Colonic mucosa (tissue), 4 donors: ENCODE measurements at regions not wholly inside any gene's neighbourhood (a gene's known extent, or its start where the extent isn't known, plus 50 kb on each side); places are given as distances from the start of the nearest gene placed in this dataset.

ENCODE experiments used
- DNase-seq: peaks from one replicate; pipeline ENCODE4 v3.0.0-alpha.2; 2020
- H3K27ac ChIP-seq: fragments of 200-600 bp; one replicate; pipeline ENCODE4 v1.8.0; 2021
- H3K27me3 ChIP-seq: fragments of 200-600 bp; one replicate; pipeline ENCODE4 v1.8.0; 2021
- H3K36me3 ChIP-seq: fragments of 200-600 bp; one replicate; pipeline ENCODE4 v1.8.0; 2021
- H3K4me1 ChIP-seq: fragments of 200-600 bp; one replicate; pipeline ENCODE4 v1.8.0; 2021; ENCODE audit warnings: mild to moderate bottlenecking
- H3K4me3 ChIP-seq: fragments of 200-600 bp; one replicate; pipeline ENCODE4 v1.8.0; 2021
- H3K9ac ChIP-seq, 2 donors: one replicate each; pipeline ENCODE4 v1.7.0; 2013; ENCODE audit warnings: control low read depth in 2 of 2, low read depth in 2 of 2, low read length in 2 of 2
- H3K9me3 ChIP-seq: fragments of 200-600 bp; one replicate; pipeline ENCODE4 v1.8.0; 2021
- intact Hi-C: fragments of 100-400 bp; cut with DNase I; formaldehyde crosslinking; loops from one replicate; pipeline ENCODE4 v1.14.1; 2022
- TF ChIP-seq, protein P1 (sequence below): fragments of 200-600 bp; IDR thresholded peaks from one replicate; pipeline ENCODE4 v1.8.0; 2022; ENCODE audit warnings: antibody characterized with exemption, mild to moderate bottlenecking
- donor health status: healthy.
- donor health status: DM: no; HTN: no; CAD: no.
- donor health status: DM: no; HTN: no; CAD: no.

GRCh38 chr1:218996362-218996761, 177.3 kb upstream of the LYPLAL1 start:
- TF ChIP-seq, protein P1, sequence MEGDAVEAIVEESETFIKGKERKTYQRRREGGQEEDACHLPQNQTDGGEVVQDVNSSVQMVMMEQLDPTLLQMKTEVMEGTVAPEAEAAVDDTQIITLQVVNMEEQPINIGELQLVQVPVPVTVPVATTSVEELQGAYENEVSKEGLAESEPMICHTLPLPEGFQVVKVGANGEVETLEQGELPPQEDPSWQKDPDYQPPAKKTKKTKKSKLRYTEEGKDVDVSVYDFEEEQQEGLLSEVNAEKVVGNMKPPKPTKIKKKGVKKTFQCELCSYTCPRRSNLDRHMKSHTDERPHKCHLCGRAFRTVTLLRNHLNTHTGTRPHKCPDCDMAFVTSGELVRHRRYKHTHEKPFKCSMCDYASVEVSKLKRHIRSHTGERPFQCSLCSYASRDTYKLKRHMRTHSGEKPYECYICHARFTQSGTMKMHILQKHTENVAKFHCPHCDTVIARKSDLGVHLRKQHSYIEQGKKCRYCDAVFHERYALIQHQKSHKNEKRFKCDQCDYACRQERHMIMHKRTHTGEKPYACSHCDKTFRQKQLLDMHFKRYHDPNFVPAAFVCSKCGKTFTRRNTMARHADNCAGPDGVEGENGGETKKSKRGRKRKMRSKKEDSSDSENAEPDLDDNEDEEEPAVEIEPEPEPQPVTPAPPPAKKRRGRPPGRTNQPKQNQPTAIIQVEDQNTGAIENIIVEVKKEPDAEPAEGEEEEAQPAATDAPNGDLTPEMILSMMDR = no peak
- intact Hi-C loops = no loop called here
- no peak overlapping the region for H3K4me3 ChIP-seq

DNA sequence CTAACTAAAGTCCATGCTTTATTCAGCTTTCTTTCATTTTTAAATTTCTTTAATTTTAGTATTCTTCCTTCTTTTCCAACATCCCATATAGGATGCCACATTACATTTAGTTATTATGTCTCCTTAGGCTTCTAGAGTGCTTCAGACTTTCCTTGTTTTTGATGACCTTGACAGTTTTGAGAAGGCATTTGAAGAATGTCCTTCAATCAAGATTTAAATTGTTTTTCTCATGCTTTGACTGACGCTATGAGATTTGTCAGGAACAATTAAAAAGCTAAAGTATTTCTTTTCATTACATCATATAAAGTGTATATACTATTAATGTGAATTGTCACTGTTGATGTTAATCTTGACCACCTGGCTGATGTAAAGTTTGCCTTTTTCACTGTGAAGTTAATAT, 173.7 kb upstream of the LYPLAL1 start:
- Histone ChIP-seq H3K9ac (no peak overlapping the region), H3K9me3 (no peaks in the 10 kb centered on the region), H3K36me3 (no peaks in the 10 kb centered on the region), H3K4me1 (no peaks in the 10 kb centered on the region), H3K27me3 (no peaks in the 10 kb centered on the region), H3K27ac (no peak overlapping the region), H3K4me3 (no peak overlapping the region)
- intact Hi-C loops = no loop called here
- TF ChIP-seq, protein P1 = no peak
- no peak for DNase-seq

More at GRCh38 chr1:218996362-218996761, 177.3 kb upstream of the LYPLAL1 start:
- no peak overlapping the region for H3K27ac ChIP-seq
- H3K36me3 ChIP-seq = no peaks in the 10 kb centered on the region
- no peaks in the 10 kb centered on the region for H3K27me3 ChIP-seq
- no peaks in the 10 kb centered on the region for H3K4me1 ChIP-seq
- DNase-seq = no peak
- H3K9me3 ChIP-seq = no peaks in the 10 kb centered on the region
- H3K9ac ChIP-seq = no peak overlapping the region

GRCh38 chr1:219000631-219001030, 173.0 kb upstream of the LYPLAL1 start:
- Histone ChIP-seq H3K4me3 (no peak overlapping the region), H3K27me3 (no peaks in the 10 kb centered on the region), H3K27ac (no peak overlapping the region), H3K4me1 (no peaks in the 10 kb centered on the region), H3K9ac (no peak overlapping the region), H3K36me3 (no peaks in the 10 kb centered on the region), H3K9me3 (no peaks in the 10 kb centered on the region)
- TF ChIP-seq, protein P1 = no peak
- intact Hi-C loops = no loop called here
- no peak for DNase-seq

GRCh38 chr1:219010720-219011119, 163.0 kb upstream of the LYPLAL1 start:
- no peaks in the 10 kb centered on the region for H3K27me3 ChIP-seq
- DNase-seq = no peak
- H3K9me3 ChIP-seq = no peaks in the 10 kb centered on the region
- H3K27ac ChIP-seq = no peak overlapping the region
- H3K36me3 ChIP-seq = no peaks in the 10 kb centered on the region
- no peak overlapping the region for H3K9ac ChIP-seq
- intact Hi-C loops = no loop called here
- H3K4me3 ChIP-seq = no peak overlapping the region
- TF ChIP-seq, protein P1 = no peak
- no peaks in the 10 kb centered on the region for H3K4me1 ChIP-seq

- intact Hi-C loops = no loop called here
- Histone ChIP-seq H3K4me1 (no peaks in the 10 kb centered on the region), H3K36me3 (no peaks in the 10 kb centered on the region), H3K9ac (no peak overlapping the region), H3K4me3 (no peak overlapping the region), H3K27ac (no peak overlapping the region), H3K9me3 (no peaks in the 10 kb centered on the region), H3K27me3 (no peaks in the 10 kb centered on the region)
- TF ChIP-seq, protein P1 = no peak
- DNase-seq = no peak
Measured at GRCh38 chr1:219020386-219020785, 153.3 kb upstream of the LYPLAL1 start.

- H3K27ac ChIP-seq = no peak overlapping the region
- no peaks in the 10 kb centered on the region for H3K4me1 ChIP-seq
- H3K27me3 ChIP-seq = no peaks in the 10 kb centered on the region
- H3K36me3 ChIP-seq = no peaks in the 10 kb centered on the region
- TF ChIP-seq, protein P1 = no peak
- no peaks in the 10 kb centered on the region for H3K9me3 ChIP-seq
- DNase-seq = no peak
- intact Hi-C loops = no loop called here
- no peak overlapping the region for H3K4me3 ChIP-seq
- H3K9ac ChIP-seq = no peak overlapping the region
Measured at GRCh38 chr1:219020846-219021245, 152.8 kb upstream of the LYPLAL1 start.
